Kasumi-1 (cell line): ENCODE measurements at regions not wholly inside any gene's neighbourhood (a gene's known extent, or its start where the extent isn't known, plus 50 kb on each side); places are given as distances from the start of the nearest gene placed in this dataset.
"Not testable (repeated sequence)": the region's sequence is repeated elsewhere in the genome, so short reads cannot be mapped to it uniquely, and the experiment has no call there.

Source experiments
- DNase-seq, 2 experiments: peaks; one replicate each; lab custom pipeline; 2025; lab: John Stamatoyannopoulos, UW

DNA sequence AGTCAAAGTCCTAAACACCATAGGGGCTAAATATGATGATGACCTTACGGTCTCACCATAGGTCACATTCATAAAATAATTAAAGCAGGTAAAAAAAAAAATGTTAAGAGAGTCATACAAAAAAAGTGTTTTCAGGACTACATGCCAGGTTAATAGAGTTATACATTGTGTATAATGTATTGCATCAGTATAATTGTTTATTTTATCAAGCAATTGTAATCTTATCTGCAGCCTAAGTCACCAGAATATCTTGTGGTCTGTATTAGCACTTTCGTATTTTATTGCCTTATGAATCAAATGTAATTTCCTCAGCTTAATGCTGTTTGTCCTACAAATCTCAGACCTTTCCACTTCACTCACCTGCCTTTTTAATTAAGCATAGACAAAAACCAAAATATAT, 972.9 kb upstream of the PCDH20 start:
- no peak for DNase-seq

DNA sequence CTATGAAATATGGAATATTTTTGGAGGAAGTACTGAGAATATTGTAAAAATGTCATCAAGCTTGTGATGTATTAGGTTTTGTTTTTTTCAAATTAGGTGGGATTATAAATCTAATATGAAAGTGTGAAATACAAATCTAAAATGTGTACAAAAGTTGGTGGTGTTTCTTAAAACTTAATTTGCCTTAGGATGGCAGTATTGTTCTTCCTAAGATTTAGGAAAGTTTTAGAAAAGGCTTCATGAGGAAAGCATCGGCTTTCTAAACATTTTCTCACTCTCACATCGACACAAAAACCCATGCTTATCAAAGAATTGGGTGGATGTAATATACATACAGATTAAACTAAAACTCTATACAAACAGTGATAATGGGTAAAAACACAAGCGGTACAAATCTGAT, 972.0 kb upstream of the PCDH20 start:
- no peak for DNase-seq

DNA sequence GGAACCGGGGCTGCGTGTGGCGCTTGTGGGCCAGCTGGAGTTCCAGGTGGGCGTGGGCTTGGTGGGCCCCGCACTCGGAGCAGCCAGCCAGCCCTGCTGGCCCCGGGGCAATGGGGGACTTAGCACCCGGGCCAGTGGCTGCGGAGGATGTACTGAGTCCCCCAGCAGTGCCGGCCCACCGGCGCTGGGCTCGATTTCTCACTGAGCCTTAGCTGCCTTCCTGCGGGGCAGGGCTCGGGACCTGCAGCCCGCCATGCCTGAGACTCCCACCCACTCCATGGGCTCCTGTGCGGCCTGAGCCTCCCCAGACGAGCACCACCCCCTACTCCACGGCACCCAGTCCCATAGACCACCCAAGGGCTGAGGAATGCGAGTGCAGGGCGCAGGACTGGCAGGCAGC, 963.6 kb upstream of the PCDH20 start:
- not testable (repeated sequence) for DNase-seq

DNA sequence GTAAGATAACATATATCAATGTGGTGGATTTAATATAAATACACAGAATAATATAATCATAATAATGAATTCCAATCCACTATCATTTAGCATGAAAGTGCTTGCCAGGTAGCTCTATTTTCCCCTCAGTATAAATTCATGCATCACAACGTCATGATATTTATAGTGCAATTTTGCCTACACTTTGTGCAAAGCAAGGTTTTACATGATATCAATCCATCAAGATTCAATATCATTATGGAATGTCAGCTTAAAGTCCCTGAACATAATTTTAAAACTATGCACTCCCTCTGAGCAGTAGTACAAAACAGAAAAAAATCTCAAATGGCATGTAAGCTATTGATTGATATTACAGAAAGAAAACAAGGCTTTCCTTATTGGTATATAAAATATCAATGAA, 962.2 kb upstream of the PCDH20 start:
- DNase-seq, result no peak

DNA sequence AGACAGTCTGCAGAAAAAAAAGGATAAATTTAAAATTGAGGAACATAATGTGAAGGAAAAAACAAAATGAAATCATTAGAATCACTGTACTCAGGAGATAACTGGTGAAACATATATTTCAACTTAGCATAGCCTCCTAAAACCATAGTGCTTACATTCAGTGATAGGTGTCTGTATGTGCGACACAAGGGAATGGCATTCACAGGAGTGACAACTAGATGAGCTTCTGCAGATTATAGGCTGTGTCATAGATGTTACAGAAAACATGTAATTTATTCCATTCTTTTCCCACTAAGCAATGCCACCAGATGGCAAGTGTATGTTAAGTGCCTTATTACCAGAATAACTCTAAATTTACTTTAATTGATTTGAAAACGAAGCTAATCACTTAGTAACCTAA, 960.0 kb upstream of the PCDH20 start:
- DNase-seq, result no peak

DNA sequence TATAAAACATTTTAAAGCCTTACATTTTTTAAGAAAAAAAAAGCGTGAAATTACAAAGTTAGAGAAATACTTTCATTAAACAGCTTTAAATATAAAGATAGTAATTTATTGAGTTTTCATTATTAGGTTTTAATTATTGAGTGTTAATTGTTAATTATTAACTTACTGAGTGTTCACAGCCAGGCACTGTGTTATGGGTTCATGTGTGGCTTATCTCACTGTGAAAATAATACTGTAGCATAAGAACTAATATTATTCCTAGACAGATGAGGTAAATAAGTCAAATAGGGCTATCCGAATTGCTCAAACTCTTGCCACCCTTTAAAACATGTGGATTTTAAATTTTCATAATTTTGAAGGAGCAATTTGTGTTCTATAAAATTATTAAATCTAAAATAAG, 956.1 kb upstream of the PCDH20 start:
- DNase-seq, result no peak

DNA sequence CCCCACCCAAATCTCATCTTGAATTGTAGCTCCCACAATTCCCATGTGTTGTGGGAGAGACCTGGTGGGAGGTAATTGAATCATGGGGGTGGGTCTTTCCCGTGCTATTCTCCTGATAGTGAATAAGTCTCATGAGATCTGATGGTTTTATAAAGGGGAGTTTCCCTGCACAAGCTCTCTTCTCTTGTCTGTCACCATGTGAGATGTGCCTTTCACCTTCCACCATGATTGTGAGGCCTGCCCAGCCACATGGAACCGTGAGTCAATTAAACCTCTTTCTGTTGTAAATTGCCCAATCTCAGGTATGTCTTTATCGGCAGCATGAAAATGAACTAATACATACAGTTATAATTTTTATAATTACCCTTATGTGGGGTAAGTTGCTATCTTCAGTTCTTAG, 952.3 kb upstream of the PCDH20 start:
- DNase-seq, result not testable (repeated sequence)

DNA sequence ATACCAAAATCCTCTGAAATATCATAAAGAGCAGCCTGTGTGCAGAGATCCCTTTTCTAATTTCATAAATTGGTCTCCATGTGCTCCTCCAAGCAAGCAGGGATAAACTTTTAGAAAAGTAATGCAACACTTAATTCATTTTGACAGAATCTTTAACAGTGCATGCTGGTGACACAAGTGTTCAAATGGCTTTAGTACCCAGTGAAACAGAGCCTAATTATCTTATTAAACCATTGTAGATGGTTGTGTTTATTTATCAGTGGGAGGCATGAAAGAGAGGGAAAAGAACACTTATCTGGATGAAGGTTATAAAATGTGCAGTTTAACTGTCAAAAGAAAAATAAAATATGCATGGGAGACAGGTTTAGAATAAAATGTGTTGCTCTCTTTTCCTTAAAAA, 945.0 kb upstream of the PCDH20 start:
- DNase-seq, result no peak

DNA sequence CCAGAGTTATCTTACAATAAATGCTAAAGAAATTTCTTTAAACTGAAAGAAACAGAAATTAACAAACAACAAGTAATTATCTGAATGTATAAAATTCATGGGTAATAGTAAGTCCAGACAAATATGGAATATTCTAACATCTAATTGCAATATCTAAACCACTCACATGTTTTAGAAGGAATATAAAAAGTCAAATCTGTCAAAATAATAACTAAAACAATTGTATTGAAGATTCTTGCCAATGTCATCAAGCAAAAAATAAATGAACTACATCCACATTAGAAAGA, 942.9 kb upstream of the PCDH20 start:
- DNase-seq, result no peak

DNA sequence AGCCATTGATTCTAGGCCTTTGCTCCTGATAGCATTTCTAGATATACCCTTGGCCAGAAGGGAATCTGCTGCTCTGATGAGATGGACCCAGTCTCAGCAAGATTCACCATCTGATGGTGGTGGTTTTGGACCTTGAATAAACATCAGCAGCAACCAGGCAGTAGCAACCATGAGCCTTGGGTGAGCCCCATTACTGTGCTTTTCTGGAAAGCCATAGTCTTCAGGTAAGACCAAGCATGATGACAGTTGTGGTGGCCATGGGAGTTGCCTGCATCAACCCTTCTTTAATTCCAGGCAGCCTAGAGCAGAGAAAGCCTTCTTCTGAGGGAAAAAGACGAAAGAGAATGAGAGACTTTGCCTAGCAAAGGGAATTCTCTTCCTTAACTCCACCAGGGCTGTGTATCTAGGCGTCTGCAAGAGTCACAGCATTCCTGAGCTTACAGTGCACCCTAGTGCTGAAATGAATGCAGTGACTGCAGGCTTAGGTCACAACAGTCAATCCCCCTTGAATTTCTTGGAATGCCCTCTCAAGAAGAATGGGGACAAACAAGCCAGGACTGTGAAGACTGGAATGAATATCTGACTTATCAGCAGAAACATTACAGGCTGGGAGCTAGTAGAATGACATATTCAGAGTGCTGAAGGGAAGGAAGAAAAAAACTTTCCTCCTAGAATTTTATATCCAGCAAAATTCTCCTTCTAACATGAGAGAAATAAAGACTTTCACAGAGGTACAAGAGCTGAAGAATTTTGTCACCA, 942.4 kb upstream of the PCDH20 start:
- DNase-seq, result peak; percentile 67 to 71

DNA sequence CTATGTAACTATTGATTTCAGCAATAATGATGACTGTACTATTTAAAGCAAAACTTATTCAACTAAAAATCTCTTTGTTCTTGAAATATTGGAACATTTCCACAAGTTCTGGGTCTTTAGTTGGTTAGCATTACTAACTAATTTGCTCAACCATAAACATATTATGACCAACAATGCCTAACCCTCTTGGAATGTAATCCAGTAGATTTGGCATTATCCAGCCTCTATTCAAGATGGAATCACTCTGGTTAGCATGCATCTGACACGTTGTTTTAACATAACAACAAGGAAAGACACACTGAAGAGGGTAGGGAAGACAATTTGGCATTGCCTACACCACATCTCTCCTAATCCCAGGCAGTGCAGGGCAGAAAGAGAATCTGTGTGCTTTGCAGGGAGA, 941.3 kb upstream of the PCDH20 start:
- no peak for DNase-seq

DNA sequence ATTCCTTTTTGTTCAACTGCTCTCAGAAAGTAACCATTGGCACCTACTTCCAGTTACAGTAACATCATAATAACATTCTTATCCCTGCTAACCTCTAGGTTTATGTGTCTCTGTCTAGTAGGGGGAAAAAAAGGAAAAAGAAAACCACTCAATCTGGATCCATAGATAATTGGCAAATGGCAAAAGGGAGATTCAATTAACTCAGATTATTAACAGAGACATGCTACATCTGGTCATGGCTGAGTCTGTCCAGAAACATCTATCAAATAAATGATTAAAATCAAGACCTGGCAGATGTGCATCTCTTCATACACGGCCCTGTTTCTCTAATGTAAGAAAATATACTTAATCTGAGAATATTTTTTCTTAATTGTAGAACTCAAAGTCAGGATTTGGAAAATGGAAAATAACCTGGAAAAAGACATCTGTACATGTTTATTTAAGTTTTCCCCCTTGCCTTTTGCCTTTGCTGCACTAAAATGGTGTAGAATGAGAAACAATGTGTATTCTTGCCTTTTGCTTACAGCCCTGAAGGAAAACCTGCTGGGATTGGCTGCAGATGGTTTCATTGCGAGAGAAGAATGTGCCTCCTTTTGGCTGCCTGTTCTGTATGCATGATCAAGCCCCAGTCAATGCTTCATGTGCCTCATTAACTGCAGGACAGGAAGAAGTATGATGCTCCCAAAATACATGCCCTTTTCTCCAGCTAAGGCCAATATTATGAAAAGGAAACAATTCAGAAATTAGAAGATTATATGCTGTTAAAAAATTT, 921.6 kb upstream of the PCDH20 start:
- DNase-seq, result no peak

DNA sequence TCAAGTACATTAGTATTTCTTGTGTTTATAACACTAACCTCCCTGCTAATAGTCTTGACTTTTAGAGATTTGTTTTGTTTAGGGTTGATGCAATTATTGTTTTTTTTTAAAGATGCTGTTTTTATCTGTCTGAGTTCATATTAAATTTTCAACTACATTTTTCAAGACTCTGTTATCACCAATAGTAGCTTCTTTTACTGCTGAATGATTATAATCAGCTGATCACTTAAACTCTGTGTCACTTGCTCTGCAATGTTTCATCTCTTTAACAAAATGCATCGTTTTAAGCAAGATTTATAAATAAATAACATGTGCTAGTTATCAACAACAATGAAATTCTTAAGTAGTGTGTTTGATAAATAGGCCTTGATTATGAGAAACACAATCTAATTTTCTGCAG, 920.9 kb upstream of the PCDH20 start:
- DNase-seq, result no peak

DNA sequence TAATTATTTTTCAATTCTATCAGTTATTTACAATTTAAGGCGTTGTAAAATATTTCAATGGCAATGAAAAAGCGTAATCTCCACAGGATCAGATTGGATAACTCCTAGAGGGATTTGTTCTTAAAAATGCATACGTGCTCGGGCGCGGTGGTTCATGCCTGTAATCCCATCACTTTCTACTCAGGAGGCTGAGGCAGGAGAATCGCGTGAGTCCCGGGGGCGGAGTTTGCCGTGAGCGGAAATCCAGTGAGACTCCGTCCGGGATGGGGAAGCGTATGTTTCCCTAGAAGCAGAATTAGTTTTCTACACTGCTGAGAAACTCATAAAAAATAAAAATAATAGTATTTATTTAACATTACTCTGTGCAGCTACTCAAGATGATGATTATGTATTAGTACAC, 917.8 kb upstream of the PCDH20 start:
- no peak for DNase-seq

DNA sequence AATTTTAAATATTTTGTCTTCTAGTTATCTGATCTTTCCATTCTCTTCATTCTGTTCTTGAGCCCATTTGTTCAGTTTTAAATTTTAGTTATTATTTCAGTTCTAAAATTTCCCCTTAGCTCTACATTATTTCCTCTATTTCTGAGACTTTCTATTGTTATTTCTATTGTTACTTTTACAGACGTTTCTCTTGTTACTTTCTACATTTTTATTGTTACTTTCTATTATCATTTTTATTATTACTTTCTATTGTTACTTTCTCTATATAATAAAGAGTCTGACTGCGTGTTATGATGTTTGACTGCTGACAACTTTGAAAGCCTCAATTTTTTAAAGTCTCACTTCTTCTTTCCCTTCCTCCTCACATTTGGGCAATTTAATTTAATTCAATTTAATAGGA, 915.7 kb upstream of the PCDH20 start:
- no peak for DNase-seq

DNA sequence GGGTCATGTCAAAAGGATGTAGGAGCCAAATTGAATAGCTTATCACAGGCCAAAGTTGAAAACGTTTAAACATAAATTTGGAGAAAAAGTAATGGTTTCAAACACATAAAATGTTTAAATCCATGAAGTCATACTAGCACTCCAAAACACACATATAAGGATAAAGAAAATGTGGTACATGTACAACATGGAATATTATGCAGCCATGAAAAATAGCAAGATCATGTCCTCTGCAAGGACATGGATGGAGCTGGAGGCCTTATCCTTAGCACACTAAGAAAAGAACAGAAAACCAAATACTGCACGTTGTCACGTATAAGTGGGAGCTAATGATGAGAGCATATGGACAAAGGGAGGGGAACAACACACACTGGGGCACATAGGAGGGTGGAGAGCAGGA, 911.7 kb upstream of the PCDH20 start:
- DNase-seq, result no peak

DNA sequence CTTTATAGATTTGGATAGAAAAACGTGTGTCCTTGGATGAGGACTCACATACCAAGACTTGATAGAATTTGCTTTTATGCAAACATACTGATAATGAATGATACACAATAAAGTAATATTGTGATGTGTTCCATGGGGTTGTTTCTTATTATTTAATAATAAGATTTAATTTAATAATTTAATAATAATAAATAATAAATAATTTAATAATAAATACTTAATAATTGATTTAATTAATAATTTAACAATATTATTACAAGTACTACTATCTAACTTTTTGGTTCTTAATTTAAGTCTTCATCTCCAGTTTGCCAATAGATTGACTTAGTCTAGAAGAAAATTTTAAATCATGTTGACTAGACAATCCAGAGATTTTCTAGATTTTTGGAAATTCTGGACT, 909.2 kb upstream of the PCDH20 start:
- DNase-seq, result no peak

DNA sequence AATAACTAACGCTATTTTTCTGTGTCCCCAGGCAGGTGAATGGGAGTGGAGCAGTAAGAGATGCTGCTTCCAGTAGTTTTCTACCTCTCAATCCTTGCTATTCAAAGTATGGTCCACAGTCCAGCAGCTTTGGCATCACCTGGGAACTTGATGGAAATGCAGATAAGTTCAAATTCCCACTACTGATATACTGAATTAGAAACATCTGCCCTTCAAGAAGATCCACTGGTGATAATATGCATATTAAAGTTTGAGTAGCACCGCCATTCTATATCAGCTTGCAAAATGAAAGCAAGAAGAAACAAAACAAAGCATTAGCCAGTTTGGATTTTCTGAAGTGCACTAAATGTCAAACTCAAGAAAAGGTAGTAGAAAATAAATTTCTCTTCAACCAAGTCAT, 906.2 kb upstream of the PCDH20 start:
- DNase-seq, result no peak

DNA sequence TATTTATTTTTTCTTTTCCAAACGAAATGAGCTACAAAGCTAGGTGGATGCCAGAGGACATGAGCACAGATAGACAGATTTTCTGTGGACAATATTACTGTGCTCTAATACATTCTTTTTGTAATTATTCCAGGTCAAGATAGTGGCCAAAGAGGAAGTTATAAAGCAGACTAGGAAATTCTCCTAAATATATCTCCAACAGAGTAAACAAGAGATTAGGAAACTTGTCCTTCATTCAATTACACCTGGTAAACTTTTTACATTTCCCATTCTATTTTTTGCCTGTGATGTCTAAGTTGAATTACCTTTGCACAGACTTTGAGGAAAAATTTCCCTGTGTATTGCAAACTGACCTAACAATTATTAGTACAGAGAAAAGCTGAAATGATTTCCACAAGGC, 905.5 kb upstream of the PCDH20 start:
- DNase-seq, result no peak

DNA sequence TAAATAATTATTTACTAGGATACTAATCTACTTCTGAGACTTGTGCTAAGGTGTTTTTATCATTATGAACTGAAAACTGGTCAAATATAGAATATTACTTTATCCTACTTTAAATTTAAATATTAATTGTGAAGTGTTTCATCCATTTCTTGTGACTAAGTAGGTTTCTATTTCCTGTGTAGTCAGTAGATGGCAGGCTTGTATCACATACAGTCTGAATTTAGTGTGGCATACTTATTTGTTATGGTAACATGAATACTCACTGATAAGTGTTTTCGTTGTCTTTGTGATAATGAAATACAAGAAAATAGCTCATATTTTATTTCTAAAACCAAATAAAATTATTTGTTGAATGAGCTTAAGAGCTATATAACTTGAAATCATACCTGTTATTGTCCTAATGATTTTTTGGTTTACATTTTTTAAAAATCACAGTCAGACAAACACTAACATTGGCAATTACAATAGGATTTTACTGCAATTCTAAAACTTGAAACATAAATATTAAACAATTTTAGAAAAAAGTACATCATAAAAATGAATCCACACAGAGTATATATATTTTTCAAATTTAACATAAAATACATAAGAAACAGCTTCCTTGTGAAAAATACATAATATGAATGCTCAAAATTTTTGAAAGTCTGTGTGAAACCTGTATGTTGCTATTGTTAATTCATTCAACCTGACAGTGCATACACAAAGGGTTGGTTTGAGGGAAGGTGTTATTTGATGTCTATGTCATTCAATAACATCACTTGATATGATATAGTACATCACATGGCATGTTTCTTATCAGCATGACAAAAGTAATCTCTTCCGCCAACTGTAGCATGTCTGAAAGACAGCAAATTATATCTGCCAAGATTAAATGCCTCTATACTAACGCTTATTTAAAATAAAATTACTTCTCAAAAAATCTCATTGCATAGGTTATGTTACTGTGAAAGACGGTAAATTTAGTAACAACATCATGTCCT, 904.8 kb upstream of the PCDH20 start:
- DNase-seq, result peak; percentile 67 to 74

DNA sequence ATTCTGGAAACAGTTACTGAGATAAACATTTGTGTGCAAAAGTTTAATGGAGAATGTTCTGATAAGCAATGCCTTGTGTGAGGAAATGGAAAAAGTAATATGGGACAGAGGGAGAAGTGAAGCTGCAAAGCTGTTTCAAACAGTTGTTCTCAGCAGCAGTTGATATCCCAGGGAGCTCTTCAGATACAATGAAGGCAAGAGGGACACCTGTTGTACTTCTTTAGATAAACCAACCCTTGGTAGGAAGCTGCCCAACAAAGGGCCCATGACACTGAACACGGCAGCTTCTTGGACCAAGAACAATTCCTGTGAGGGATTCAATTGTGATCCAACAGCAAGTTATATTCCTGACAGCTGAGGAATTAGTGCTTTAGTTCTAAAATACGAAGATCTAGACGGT, 894.3 kb upstream of the PCDH20 start:
- DNase-seq, result no peak

DNA sequence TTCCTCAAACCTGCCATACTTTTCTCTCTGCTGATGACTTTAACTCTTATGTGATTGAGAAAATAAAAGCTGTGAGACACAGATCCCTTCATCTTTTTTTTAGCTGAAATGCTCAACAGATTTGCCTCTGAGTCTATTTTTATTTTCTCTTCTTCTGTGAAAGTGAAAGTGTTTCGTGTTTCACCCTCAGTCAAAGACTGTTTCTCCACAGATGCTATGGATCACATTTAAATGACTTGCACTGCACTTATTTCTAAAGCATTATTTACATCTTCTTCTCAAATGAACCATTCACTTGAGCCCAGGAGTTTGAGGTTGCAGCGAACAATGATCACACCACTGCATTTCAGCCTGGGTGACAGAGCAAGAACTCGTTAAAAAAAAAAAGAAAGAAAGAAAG, 890.1 kb upstream of the PCDH20 start:
- no peak for DNase-seq

DNA sequence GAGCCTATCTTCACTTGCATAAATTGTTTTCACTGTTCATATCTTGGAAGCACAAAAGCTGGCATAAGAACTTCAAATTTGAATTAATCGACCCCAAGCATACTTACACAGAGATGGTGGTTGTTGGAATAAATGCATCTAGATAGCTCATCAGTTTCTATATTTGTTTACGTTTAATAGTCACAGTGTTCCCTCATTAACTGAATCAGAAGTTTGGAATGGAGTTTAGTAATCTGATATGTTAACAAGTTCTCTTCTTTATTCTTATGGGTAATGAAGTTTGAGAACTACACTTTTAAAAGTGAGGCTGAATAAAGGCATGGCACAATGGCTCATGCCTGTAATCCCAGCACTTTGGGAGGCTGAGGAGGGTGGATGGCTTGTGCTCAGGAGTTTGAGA, 886.7 kb upstream of the PCDH20 start:
- DNase-seq, result no peak
